ENCODE measurements at regions not wholly inside any gene's neighbourhood (a gene's known extent, or its start where the extent isn't known, plus 50 kb on each side); places are given as distances from the start of the nearest gene placed in this dataset.
A peak's percentile ranks its signal among the peaks of the same experiment; 100 is the strongest.
"Not testable (repeated sequence)": the region's sequence is repeated elsewhere in the genome, so short reads cannot be mapped to it uniquely, and the experiment has no call there.

DNA sequence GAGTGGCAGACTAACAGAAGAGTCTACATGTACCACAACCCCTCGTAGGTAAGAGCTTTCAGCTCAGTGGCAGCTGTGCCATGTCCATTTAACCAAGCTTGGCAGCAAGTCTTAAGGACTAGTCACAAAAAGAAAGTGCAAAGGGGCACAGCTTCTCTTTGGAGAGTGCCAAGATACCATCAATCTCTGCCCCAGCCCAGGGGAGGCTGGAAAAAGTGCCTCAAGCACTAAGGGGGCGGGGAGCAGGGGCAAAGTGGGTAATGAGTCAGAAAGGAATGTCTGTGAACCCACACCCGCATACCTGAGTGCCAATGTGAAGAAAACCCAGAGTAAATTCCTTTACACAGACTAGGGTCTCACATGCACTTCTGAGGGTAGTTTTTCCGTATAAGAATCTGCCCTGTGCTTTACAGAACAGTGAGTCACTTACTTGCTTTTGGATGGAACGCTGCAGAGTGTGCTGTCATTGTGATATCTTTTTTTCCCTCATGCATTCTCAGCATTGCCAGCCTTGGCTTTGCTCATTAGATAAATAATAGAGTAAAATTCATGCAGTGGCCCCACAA is 219.8 kb downstream of the ZNF674 start:
- H3K4me3 ChIP-seq (ENCODE audit: control insufficient read depth, low read depth, low read length) = no peak overlapping the region
- peak; percentile 18 for DNase-seq (ENCODE audit: low read depth)
- TF ChIP-seq, protein P1, sequence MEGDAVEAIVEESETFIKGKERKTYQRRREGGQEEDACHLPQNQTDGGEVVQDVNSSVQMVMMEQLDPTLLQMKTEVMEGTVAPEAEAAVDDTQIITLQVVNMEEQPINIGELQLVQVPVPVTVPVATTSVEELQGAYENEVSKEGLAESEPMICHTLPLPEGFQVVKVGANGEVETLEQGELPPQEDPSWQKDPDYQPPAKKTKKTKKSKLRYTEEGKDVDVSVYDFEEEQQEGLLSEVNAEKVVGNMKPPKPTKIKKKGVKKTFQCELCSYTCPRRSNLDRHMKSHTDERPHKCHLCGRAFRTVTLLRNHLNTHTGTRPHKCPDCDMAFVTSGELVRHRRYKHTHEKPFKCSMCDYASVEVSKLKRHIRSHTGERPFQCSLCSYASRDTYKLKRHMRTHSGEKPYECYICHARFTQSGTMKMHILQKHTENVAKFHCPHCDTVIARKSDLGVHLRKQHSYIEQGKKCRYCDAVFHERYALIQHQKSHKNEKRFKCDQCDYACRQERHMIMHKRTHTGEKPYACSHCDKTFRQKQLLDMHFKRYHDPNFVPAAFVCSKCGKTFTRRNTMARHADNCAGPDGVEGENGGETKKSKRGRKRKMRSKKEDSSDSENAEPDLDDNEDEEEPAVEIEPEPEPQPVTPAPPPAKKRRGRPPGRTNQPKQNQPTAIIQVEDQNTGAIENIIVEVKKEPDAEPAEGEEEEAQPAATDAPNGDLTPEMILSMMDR (IDR thresholded peaks at IDR 0.05; ENCODE audit: control insufficient read depth, insufficient read depth, low read depth, low read length, missing control alignments) = no peak

DNA sequence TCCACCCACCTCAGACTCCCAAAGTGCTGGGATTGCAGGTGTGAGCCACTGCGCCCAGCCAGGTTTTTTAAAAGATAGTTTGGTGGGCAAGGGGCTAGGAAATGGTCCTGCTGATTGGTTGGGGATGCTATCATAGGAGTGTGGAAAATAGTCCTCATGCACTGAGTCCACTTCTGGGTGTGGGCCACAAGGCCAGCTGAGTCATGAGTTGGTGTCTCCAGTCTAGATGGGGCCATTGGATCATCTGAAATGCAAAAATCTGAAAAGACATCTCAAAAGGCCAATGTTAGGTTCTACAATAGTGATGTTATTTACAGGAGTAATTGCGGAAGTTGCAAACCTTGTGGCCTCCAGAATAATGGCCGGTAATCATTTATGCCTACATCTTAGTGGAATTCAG is 221.1 kb downstream of the ZNF674 start:
- TF ChIP-seq, protein P1 (IDR thresholded peaks at IDR 0.05; ENCODE audit: control insufficient read depth, insufficient read depth, low read depth, low read length, missing control alignments) = no peak
- DNase-seq (ENCODE audit: low read depth) = no peak

DNA sequence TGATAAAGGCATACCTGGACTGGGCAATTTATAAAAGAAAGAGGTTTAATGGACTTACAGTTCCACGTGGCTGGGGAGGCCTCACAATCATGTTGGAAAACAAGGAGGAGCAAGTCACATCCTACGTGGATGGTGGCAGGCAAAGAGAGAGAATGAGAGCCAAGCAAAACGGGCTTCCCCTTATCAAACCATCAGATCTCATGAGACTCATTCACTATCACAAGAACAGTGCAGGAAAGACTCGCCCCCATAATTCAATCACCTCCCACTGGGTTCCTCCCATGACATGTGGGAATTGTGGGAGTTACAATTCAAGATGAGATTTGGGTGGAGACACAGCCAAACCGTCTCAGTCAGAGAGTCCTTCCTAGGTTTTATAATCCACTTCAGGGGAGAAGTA is 222.3 kb downstream of the ZNF674 start:
- DNase-seq (ENCODE audit: low read depth); H3K4me3 ChIP-seq (ENCODE audit: control insufficient read depth, low read depth, low read length): not testable (repeated sequence)

More for the DNA sequence above, 221.1 kb downstream of the ZNF674 start:
- H3K4me3 ChIP-seq (ENCODE audit: control insufficient read depth, low read depth, low read length) = no peak overlapping the region

DNA sequence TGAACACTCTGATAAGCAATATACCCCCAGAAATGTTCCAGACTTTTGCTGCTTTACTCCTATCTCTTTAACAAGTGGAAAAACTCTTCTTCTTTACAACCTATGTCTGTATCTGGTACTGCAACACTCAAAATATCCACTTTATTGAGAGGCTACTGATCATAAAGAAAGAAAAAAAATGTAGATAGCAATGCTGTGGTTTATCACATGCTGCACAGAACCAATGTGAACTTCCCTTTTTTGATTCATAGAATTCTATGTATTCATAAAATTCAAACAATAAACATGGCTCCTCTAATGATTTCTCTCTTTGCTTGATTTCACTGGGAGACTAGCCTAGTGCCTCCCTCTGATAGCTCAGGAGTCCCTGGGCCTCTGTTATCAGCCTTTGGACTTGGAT is 223.5 kb downstream of the ZNF674 start:
- no peak for DNase-seq (ENCODE audit: low read depth)
- H3K4me3 ChIP-seq (ENCODE audit: control insufficient read depth, low read depth, low read length) = no peak overlapping the region
- TF ChIP-seq, protein P1 (IDR thresholded peaks at IDR 0.05; ENCODE audit: control insufficient read depth, insufficient read depth, low read depth, low read length, missing control alignments) = no peak

DNA sequence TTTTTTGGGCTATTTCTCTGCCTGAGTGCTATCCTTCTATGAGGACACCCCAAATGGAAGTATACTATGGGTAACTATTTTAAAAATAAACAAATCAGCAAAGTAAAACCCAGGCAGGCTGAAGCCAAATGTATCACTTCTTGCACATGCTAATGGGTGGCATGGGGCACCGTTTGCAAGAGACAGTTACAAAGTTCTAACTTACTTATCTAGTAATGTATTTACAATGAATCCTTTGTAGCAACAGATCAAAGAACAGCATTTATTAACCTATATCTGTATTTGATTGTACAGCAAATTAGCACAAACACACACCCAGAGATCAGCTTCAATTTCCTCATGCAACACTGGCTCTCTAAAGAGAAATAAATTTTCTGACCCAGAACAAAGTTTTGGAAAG is 225.5 kb downstream of the ZNF674 start:
- TF ChIP-seq, protein P1 (IDR thresholded peaks at IDR 0.05; ENCODE audit: control insufficient read depth, insufficient read depth, low read depth, low read length, missing control alignments) = no peak
- DNase-seq (ENCODE audit: low read depth) = no peak
- H3K4me3 ChIP-seq (ENCODE audit: control insufficient read depth, low read depth, low read length) = no peak overlapping the region

DNA sequence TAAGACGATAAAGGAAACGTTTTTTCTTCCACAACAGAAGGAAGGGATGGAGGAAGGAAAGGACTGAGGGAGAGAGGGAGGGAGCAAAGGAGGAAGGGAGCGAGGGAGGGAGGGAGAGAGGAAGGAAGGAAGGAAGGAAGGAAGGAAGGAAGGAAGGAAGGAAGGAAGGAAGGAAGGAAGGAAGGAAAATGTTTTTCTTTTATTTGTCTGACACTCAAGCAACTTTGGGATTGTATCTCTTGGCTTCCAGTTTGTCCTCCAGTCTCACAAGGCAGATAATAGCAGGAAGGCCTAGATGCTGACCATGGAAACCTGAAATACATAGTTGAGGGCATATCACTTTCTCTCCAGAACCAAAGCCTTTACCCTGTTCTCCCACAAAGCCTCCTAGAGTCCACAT is 226.7 kb downstream of the ZNF674 start:
- no peak for DNase-seq (ENCODE audit: low read depth)
- no peak overlapping the region for H3K4me3 ChIP-seq (ENCODE audit: control insufficient read depth, low read depth, low read length)
- TF ChIP-seq, protein P1 (IDR thresholded peaks at IDR 0.05; ENCODE audit: control insufficient read depth, insufficient read depth, low read depth, low read length, missing control alignments) = no peak

DNA sequence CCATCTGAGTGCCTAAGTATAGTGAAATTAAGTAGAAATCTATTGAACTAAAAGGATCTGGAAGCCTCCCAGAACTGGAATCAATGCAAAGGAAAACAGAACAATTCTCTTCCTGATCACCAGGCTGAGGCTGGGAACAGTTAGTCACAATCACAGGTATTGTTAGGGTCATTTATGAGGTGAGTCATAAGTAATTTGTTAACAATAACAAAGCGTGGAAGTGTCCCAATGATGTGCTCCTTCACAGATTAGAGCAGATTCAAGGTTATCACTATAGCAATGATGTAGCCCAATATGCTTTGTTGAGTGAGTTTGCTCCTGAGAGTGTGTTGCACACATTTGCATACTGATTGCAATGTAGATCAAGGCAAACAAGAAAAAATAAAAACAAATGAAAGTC is 228.1 kb downstream of the ZNF674 start:
- H3K4me3 ChIP-seq (ENCODE audit: control insufficient read depth, low read depth, low read length) = no peak overlapping the region
- DNase-seq (ENCODE audit: low read depth) = no peak
- TF ChIP-seq, protein P1 (IDR thresholded peaks at IDR 0.05; ENCODE audit: control insufficient read depth, insufficient read depth, low read depth, low read length, missing control alignments) = no peak

Measured in AG09309 (cell line).